ENCODE measurements at regions not wholly inside any gene's neighbourhood (a gene's known extent, or its start where the extent isn't known, plus 50 kb on each side); places are given as distances from the start of the nearest gene placed in this dataset.

- no peak for TF ChIP-seq TAF1 (IDR thresholded peaks at IDR 0.05; ENCODE audit: borderline replicate concordance, insufficient read depth, low read length)
- no peak for TF ChIP-seq SIN3A (IDR thresholded peaks at IDR 0.05; ENCODE audit: borderline replicate concordance, insufficient read depth, low read length)
- no peak for TF ChIP-seq REST (IDR thresholded peaks at IDR 0.05; ENCODE audit: insufficient read depth in 1 of 2, low read depth in 2 of 2, low read length in 2 of 2)
- no peak for TF ChIP-seq FOXP2 (optimal IDR thresholded peaks at IDR 0.05; ENCODE audit: borderline replicate concordance, extremely low read depth, extremely low read length, insufficient read depth)
- TF ChIP-seq POLR2AphosphoS5 (IDR thresholded peaks at IDR 0.05; ENCODE audit: low read depth, low read length) = no peak
Measured at GRCh38 chr15:46178138-46178537, 543.3 kb downstream of the SQOR start.

GRCh38 chr15:46207341-46207740, 572.5 kb downstream of the SQOR start:
- TF ChIP-seq FOXP2 (optimal IDR thresholded peaks at IDR 0.05; ENCODE audit: borderline replicate concordance, extremely low read depth, extremely low read length, insufficient read depth) = no peak
- no peak for TF ChIP-seq REST (IDR thresholded peaks at IDR 0.05; ENCODE audit: insufficient read depth in 1 of 2, low read depth in 2 of 2, low read length in 2 of 2)
- TF ChIP-seq SIN3A (IDR thresholded peaks at IDR 0.05; ENCODE audit: borderline replicate concordance, insufficient read depth, low read length) = no peak
- no peak for TF ChIP-seq POLR2AphosphoS5 (IDR thresholded peaks at IDR 0.05; ENCODE audit: low read depth, low read length)
- TF ChIP-seq TAF1 (IDR thresholded peaks at IDR 0.05; ENCODE audit: borderline replicate concordance, insufficient read depth, low read length) = no peak

DNA sequence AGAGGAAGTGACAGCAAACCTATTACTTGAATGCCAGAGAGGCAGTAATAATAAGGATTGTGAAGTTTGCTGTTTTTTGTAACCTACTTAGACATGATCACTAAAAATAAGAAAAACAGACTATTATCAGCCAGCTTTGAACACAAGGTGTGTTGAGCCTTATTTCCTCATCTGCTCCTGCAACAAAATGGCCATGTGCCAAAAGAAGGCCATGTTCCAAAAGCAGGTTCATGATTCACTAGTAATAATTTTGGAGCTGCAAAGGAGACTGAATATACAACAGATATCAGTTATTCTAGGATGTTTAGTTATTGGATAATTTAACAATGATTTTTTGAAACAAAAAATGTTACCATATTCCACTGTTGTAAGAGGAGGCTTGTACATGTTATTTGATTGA, 578.7 kb downstream of the SQOR start:
- TF ChIP-seq SIN3A (IDR thresholded peaks at IDR 0.05; ENCODE audit: borderline replicate concordance, insufficient read depth, low read length) (no peak), POLR2AphosphoS5 (IDR thresholded peaks at IDR 0.05; ENCODE audit: low read depth, low read length) (no peak), REST (IDR thresholded peaks at IDR 0.05; ENCODE audit: insufficient read depth in 1 of 2, low read depth in 2 of 2, low read length in 2 of 2) (no peak), TAF1 (IDR thresholded peaks at IDR 0.05; ENCODE audit: borderline replicate concordance, insufficient read depth, low read length) (no peak), FOXP2 (optimal IDR thresholded peaks at IDR 0.05; ENCODE audit: borderline replicate concordance, extremely low read depth, extremely low read length, insufficient read depth) (no peak)

GRCh38 chr15:46222826-46223225, 588.0 kb downstream of the SQOR start:
- TF ChIP-seq FOXP2 (optimal IDR thresholded peaks at IDR 0.05; ENCODE audit: borderline replicate concordance, extremely low read depth, extremely low read length, insufficient read depth) (no peak), SIN3A (IDR thresholded peaks at IDR 0.05; ENCODE audit: borderline replicate concordance, insufficient read depth, low read length) (no peak), POLR2AphosphoS5 (IDR thresholded peaks at IDR 0.05; ENCODE audit: low read depth, low read length) (no peak), TAF1 (IDR thresholded peaks at IDR 0.05; ENCODE audit: borderline replicate concordance, insufficient read depth, low read length) (no peak), REST (IDR thresholded peaks at IDR 0.05; ENCODE audit: insufficient read depth in 1 of 2, low read depth in 2 of 2, low read length in 2 of 2) (no peak)

GRCh38 chr15:46229263-46229662, 594.4 kb downstream of the SQOR start:
- TF ChIP-seq POLR2AphosphoS5 (IDR thresholded peaks at IDR 0.05; ENCODE audit: low read depth, low read length) (no peak), SIN3A (IDR thresholded peaks at IDR 0.05; ENCODE audit: borderline replicate concordance, insufficient read depth, low read length) (no peak), FOXP2 (optimal IDR thresholded peaks at IDR 0.05; ENCODE audit: borderline replicate concordance, extremely low read depth, extremely low read length, insufficient read depth) (no peak), TAF1 (IDR thresholded peaks at IDR 0.05; ENCODE audit: borderline replicate concordance, insufficient read depth, low read length) (no peak), REST (IDR thresholded peaks at IDR 0.05; ENCODE audit: insufficient read depth in 1 of 2, low read depth in 2 of 2, low read length in 2 of 2) (no peak)
